ENCODE measurements at regions not wholly inside any gene's neighbourhood (a gene's known extent, or its start where the extent isn't known, plus 50 kb on each side); places are given as distances from the start of the nearest gene placed in this dataset.

GRCh38 chr5:145072889-145073288 lies 762.3 kb downstream of the PRELID2 start:
- no peak for DNase-seq
- H3K23ac ChIP-seq (ENCODE audit: low read depth, low read length), result no peak overlapping the region
- CTCF ChIA-PET, result interaction anchor here (0.7 kb wide), 2 partner anchors 30 to 172 kb away, joined by 4 read pairs; no protein-coding TSS in a partner anchor
- H3K4me1 ChIP-seq (ENCODE audit: control insufficient read depth, insufficient read depth, low read length), result no peaks in the 10 kb centered on the region
- H2BK15ac ChIP-seq (ENCODE audit: low read depth, low read length), result no peak overlapping the region
- H3K9ac ChIP-seq (ENCODE audit: low read depth, low read length), result no peak overlapping the region
- TF ChIP-seq CHD1 (IDR thresholded peaks at IDR 0.05; ENCODE audit: low read depth, low read length) (no peak), BHLHE40 (IDR thresholded peaks at IDR 0.05; ENCODE audit: low read depth, low read length) (no peak), POLR2A (IDR thresholded peaks at IDR 0.05; ENCODE audit: low read depth, low read length) (no peak), MAFK (IDR thresholded peaks at IDR 0.05; ENCODE audit: low read depth, low read length) (no peak), RFX5 (IDR thresholded peaks at IDR 0.05; ENCODE audit: low read depth, low read length) (no peak), FOS (IDR thresholded peaks at IDR 0.05; ENCODE audit: low read depth, low read length) (no peak), CEBPB (IDR thresholded peaks at IDR 0.05; ENCODE audit: low read depth, low read length) (no peak), CTCF (conservative IDR thresholded peaks at IDR 0.05; ENCODE audit: low read depth, low read length) (no peak), RCOR1 (IDR thresholded peaks at IDR 0.05; ENCODE audit: insufficient replicate concordance, low read length) (no peak), NFE2L2 (IDR thresholded peaks at IDR 0.05; ENCODE audit: low read depth, low read length) (no peak), MXI1 (IDR thresholded peaks at IDR 0.05; ENCODE audit: borderline replicate concordance, low read depth, low read length) (no peak), ELK1 (IDR thresholded peaks at IDR 0.05; ENCODE audit: borderline replicate concordance, low read depth, low read length) (no peak), SMC3 (IDR thresholded peaks at IDR 0.05; ENCODE audit: low read depth, low read length) (no peak), USF2 (IDR thresholded peaks at IDR 0.05; ENCODE audit: low read depth, low read length) (no peak)
- no peak overlapping the region for H3K4me3 ChIP-seq (ENCODE audit: insufficient read depth, low read depth, low read length)
- H2AK5ac ChIP-seq (ENCODE audit: low read depth, low read length), result no peak overlapping the region
- no peak overlapping the region for H3K4ac ChIP-seq (ENCODE audit: low read depth, low read length)
- no peak overlapping the region for H3K27ac ChIP-seq (ENCODE audit: insufficient read depth, low read length)
- H2BK5ac ChIP-seq (ENCODE audit: low read depth, low read length, poor library complexity, severe bottlenecking), result no peak overlapping the region
- H3K27me3 ChIP-seq (ENCODE audit: control insufficient read depth, insufficient read depth, low read length), result no peaks in the 10 kb centered on the region
- POLR2A ChIA-PET (ENCODE audit: unreplicated experiment), result no interaction called here
- no peaks in the 10 kb centered on the region for H3K36me3 ChIP-seq (ENCODE audit: control insufficient read depth, insufficient read depth, low read length)
- no CpG with 5 or more reads among the region's 1 CpG for WGBS, 2 experiments (ENCODE audit: extremely low coverage in 2 of 2, insufficient read length in 1 of 2)
- intact Hi-C loops (cut with micrococcal nuclease) (loop anchor here (1.0 kb wide), 1 partner anchor 47 kb away; no protein-coding TSS in a partner anchor), dilution Hi-C loops (cut with HindIII; ENCODE audit: low sequenced_read_pairs, unreplicated experiment) (no loop called here), in situ Hi-C loops (cut with MboI; ENCODE audit: low sequenced_read_pairs) (no loop called here)
- H4K5ac ChIP-seq (ENCODE audit: low read depth, low read length), result no peak overlapping the region
- no peak overlapping the region for H3K4me2 ChIP-seq (ENCODE audit: low read depth, low read length)
- no peak overlapping the region for H2AFZ ChIP-seq (replicated peaks; ENCODE audit: low read length, poor library complexity)
- H2BK120ac ChIP-seq (ENCODE audit: low read depth, low read length), result no peak overlapping the region
- no peak overlapping the region for H3K56ac ChIP-seq (ENCODE audit: extremely low read depth, insufficient read depth, low read length)
- no peaks in the 10 kb centered on the region for H3K9me1 ChIP-seq (ENCODE audit: insufficient read depth, low read length)
- no peak for ATAC-seq (ENCODE audit: low read depth)
- H4K91ac ChIP-seq (ENCODE audit: insufficient read depth, low read depth, low read length), result no peak overlapping the region
- H3K9me3 ChIP-seq (ENCODE audit: control insufficient read depth, insufficient read depth, low read length), result no peaks in the 10 kb centered on the region
- no peak overlapping the region for H3K18ac ChIP-seq (ENCODE audit: low read depth, low read length)
- no peak overlapping the region for H3K14ac ChIP-seq (replicated peaks; ENCODE audit: low read depth, low read length)
- no TSS peak for BruUV-seq (replicated peaks)
- no peaks in the 10 kb centered on the region for H3K79me1 ChIP-seq (ENCODE audit: low read depth in 1 of 2, low read length in 2 of 2)
- H2BK20ac ChIP-seq (ENCODE audit: low read depth, low read length), result no peak overlapping the region
- no peak overlapping the region for H2AK9ac ChIP-seq (replicated peaks; ENCODE audit: low read depth, low read length, poor library complexity)
- H4K20me1 ChIP-seq (ENCODE audit: insufficient read depth, low read length), result no peaks in the 10 kb centered on the region
- no peak overlapping the region for H4K8ac ChIP-seq (ENCODE audit: low read depth in 2 of 2, low read length in 2 of 2)

All from IMR-90 (cell line).